BLaER1 (cell line): ENCODE measurements at regions not wholly inside any gene's neighbourhood (a gene's known extent, or its start where the extent isn't known, plus 50 kb on each side); places are given as distances from the start of the nearest gene placed in this dataset.

Experiments
- H3K27ac ChIP-seq: shearing (Covaris generic); formaldehyde crosslinking; 2 replicates; pipeline ENCODE4 v1.8.1; 2022
- H3K27me3 ChIP-seq: shearing (Covaris generic); formaldehyde crosslinking; 2 replicates; pipeline ENCODE4 v1.8.1; 2022
- H3K36me3 ChIP-seq: shearing (Covaris generic); formaldehyde crosslinking; 2 replicates; pipeline ENCODE4 v1.8.1; 2022
- H3K4me1 ChIP-seq: shearing (Covaris generic); formaldehyde crosslinking; 2 replicates; pipeline ENCODE4 v1.8.1; 2022
- H3K4me2 ChIP-seq: shearing (Covaris generic); formaldehyde crosslinking; 2 replicates; pipeline ENCODE4 v1.8.1; 2022
- H3K4me3 ChIP-seq: shearing (Covaris generic); formaldehyde crosslinking; 2 replicates; pipeline ENCODE4 v1.8.1; 2022
- H3K9ac ChIP-seq: shearing (Covaris generic); formaldehyde crosslinking; 2 replicates; pipeline ENCODE4 v1.8.1; 2022
- H3K9me3 ChIP-seq: shearing (Covaris generic); formaldehyde crosslinking; 2 replicates; pipeline ENCODE4 v1.8.1; 2022
- H4K20me1 ChIP-seq: shearing (Covaris generic); formaldehyde crosslinking; 2 replicates; pipeline ENCODE4 v1.8.1; 2022
- Cebpa-rat ChIP-seq: shearing (Covaris generic); IDR thresholded peaks from 2 replicates; pipeline ENCODE4 v1.8.1; 2022

DNA sequence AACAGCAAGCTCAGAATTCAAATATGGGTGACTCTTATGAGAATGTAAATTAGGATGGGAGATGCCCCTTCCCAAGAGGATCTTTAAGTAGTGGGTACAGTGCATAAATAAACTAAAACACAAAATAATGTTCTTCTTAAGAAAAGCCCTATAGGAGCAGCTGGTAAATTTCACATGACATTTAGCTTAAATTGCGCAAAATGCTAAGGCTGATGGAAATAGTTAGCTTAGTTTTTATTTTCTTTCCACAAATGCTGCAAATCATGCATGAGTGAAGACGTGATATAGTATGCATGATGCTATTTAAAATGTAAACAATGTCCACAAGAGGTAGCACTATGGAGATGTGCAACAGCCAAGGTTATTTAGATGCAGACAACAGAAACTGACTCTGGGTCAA is 328.1 kb downstream of the ATP23 start:
- H3K4me1 ChIP-seq = no peaks in the 10 kb centered on the region
- no peak overlapping the region for H3K4me2 ChIP-seq
- H3K36me3 ChIP-seq = no peaks in the 10 kb centered on the region
- 0 out of 2 replicates have a peak, but pooled peaks cover 3% of the 10 kb centered on the region for H3K9me3 ChIP-seq
- no peak overlapping the region for H3K4me3 ChIP-seq
- H3K9ac ChIP-seq = no peak overlapping the region
- no peaks in the 10 kb centered on the region for H4K20me1 ChIP-seq
- TF ChIP-seq Cebpa-rat = no peak
- no peaks in the 10 kb centered on the region for H3K27me3 ChIP-seq
- no peak overlapping the region for H3K27ac ChIP-seq

DNA sequence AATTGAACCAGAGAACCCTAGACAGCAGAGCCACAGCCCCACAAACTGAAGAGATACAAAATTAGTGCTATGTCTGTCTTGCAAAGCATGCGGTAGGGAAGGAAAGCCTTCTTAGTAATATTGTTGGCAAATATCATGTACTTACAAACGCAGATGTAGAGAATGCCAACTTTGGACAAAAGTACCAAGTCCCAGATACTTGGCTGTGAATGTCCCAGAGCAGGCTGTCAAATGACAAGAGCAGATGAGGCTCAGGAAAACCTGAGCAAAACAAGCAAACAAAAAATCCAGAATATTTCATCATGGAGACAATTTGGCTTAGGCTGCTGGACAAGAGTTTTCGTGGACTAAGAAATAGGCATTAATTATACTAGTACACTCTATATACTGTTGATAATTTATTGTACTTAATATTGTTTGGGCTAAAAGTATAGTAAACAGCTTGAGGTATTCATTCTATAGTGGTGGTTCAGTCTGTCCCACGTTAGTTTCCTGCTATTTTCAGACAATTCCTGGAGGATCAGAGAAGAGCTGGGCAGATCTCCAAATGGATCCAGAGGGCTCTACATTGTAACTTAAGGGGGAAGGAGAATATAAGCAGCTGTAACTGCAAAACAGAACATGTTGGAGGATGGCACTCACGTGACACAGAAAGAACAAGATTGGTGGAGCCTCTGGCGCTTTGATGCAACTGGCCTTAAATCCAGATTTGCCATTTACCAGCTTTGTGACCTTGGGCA is 329.8 kb downstream of the ATP23 start:
- no peak overlapping the region for H3K9ac ChIP-seq
- no peaks in the 10 kb centered on the region for H3K36me3 ChIP-seq
- H3K4me3 ChIP-seq = no peak overlapping the region
- no peaks in the 10 kb centered on the region for H4K20me1 ChIP-seq
- H3K4me2 ChIP-seq = no peak overlapping the region
- H3K27ac ChIP-seq = no peak overlapping the region
- H3K9me3 ChIP-seq = peaks cover 5% of the 10 kb centered on the region; the same call in 1 of the 2 replicates
- TF ChIP-seq Cebpa-rat = no peak
- no peaks in the 10 kb centered on the region for H3K4me1 ChIP-seq
- no peaks in the 10 kb centered on the region for H3K27me3 ChIP-seq

DNA sequence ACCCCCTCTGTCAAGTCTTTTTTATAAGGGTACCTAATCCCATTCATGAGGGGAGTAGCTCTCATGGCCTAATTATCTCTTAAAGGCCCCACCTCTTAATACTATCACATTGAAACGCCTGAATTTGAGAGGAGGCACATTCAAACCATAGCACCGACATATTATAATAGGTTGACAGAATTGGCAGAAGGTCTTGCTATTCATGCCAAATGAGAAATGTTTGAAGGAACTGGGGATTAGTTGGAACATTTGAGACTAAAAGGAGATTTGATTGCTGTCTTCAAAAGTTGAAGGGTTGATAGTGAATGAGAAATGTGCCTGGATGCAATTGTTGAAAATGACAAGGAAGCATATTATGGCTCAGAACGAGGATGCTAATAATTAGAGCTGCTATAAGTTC is 331.1 kb downstream of the ATP23 start:
- Histone ChIP-seq H3K9ac (no peak overlapping the region), H3K27ac (no peak overlapping the region), H3K4me2 (no peak overlapping the region), H3K36me3 (no peaks in the 10 kb centered on the region), H3K4me1 (no peaks in the 10 kb centered on the region), H3K4me3 (no peak overlapping the region), H3K27me3 (no peaks in the 10 kb centered on the region), H4K20me1 (no peaks in the 10 kb centered on the region), H3K9me3 (peaks cover 16% of the 10 kb centered on the region)
- TF ChIP-seq Cebpa-rat = no peak

DNA sequence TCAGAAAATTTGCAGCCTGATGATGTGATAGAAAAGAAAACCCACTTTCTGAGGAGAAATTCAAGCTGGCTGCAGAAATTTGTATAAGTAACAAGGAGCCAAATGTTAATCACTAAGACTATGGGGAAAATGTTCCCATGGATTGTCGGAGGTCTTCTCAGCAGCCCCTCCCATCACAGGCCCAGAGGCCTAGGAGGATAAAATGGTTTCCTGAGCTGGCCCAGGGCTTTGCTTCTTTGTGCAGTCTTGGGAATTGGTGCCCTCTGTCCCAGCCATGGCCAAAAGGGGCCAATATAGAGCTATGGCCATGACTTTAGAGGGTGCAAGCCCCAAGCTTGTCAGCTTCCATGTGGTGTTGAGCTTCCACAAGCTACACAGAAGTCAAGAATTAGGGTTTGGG is 335.9 kb downstream of the ATP23 start:
- Histone ChIP-seq H3K4me2 (no peak overlapping the region), H3K4me3 (no peak overlapping the region; the same call in 1 of the 2 replicates)
- TF ChIP-seq Cebpa-rat = no peak

DNA sequence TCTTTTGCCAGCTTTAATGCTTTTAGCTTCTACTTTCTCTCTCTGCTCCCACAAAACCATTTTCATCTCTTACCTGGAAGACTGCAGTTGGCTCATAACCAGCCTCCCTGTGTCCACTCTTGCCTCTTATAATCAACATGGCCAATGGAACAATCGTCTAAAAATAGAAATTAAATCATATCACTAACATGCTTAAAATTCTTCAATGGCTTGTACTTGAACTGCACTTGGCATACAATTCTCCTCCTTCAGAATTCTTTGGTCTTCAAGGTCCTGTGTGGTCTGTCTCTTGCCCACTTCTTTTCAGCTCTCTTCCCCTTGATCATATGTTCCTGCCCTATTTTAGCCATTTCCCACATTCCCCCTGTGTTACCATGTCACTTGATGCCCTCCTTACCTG is 342.2 kb downstream of the ATP23 start:
- Histone ChIP-seq H3K4me3 (no peak overlapping the region), H3K4me2 (no peak overlapping the region), H3K9ac (no peak overlapping the region), H3K36me3 (no peaks in the 10 kb centered on the region), H4K20me1 (no peaks in the 10 kb centered on the region), H3K9me3 (peaks cover 16% of the 10 kb centered on the region), H3K4me1 (no peaks in the 10 kb centered on the region), H3K27me3 (no peaks in the 10 kb centered on the region), H3K27ac (no peak overlapping the region)
- no peak for TF ChIP-seq Cebpa-rat

More for the DNA sequence above, 335.9 kb downstream of the ATP23 start:
- Histone ChIP-seq H3K36me3 (no peaks in the 10 kb centered on the region), H3K4me1 (no peaks in the 10 kb centered on the region), H4K20me1 (no peaks in the 10 kb centered on the region), H3K9me3 (peaks cover 43% of the 10 kb centered on the region), H3K27me3 (no peaks in the 10 kb centered on the region), H3K9ac (no peak overlapping the region), H3K27ac (no peak overlapping the region)

DNA sequence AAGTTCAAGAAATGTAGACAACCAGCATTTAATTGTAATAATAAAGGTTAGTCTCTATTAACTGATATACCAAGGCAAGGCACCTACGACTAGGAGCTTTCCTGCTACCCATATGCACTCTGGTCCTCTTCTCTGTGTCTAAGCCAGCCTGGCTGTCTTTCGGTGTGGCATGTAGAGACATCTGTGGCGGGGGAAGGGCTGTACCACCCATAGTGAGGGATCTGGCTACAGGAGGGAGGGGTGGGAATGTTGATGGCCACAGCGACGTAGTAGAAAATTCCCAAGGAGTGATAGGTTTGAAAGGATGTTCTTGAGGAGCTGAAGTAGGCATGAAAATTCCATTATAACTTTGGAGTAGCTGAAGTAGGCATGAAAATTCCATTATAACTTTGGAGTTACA is 344.2 kb downstream of the ATP23 start:
- Histone ChIP-seq H4K20me1 (no peaks in the 10 kb centered on the region), H3K27ac (no peak overlapping the region), H3K4me1 (no peaks in the 10 kb centered on the region)

DNA sequence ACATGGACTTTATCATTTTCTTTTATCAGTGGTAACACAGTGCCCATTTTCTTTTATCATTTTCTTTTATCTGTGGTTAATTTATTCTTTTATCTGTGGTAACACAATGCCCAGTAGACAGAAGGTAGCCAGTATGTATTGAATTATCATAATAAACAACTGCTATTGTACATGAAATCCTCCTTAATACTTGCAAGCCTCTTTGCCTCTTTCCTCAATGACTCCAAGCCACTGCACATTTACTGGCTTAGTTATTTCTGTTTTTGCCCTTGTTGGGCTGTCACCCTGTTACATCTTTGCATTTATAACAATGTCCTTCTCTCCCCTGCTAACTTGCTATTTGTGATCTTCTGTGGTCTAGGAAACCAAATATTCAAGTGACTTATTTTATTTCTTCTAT is 345.0 kb downstream of the ATP23 start:
- Histone ChIP-seq H3K4me3 (no peak overlapping the region), H3K4me2 (no peak overlapping the region), H3K9me3 (peaks cover 3% of the 10 kb centered on the region; the same call in 1 of the 2 replicates), H3K4me1 (no peaks in the 10 kb centered on the region), H3K9ac (no peak overlapping the region), H3K36me3 (no peaks in the 10 kb centered on the region), H3K27ac (no peak overlapping the region), H4K20me1 (no peaks in the 10 kb centered on the region), H3K27me3 (no peaks in the 10 kb centered on the region)
- no peak for TF ChIP-seq Cebpa-rat

More for the DNA sequence above, 344.2 kb downstream of the ATP23 start:
- no peak overlapping the region for H3K4me2 ChIP-seq
- no peak overlapping the region for H3K9ac ChIP-seq
- no peak for TF ChIP-seq Cebpa-rat
- no peaks in the 10 kb centered on the region for H3K27me3 ChIP-seq
- no peaks in the 10 kb centered on the region for H3K36me3 ChIP-seq
- H3K9me3 ChIP-seq = peaks cover 11% of the 10 kb centered on the region; the same call in 1 of the 2 replicates
- H3K4me3 ChIP-seq = no peak overlapping the region

DNA sequence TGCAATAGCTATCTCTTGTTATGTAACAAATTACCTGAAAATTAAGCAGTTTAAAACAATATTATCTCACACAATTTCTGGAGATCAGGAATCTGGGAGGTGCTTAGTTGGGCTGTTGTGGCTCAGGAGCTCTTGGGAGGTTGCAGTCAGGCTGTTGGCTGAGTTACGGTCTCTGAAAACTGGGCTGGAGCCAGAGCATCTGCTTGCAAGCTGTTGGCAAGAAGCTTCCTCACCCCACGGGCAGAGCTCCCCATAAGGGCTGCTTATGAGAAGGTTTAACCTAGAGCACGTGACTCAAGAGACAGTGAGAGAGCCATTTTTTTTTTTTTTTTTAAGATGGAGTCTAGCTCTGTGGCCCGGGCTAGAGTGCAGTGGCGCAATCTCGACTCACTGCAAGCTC is 346.8 kb downstream of the ATP23 start:
- Histone ChIP-seq H3K4me2 (no peak overlapping the region), H3K27me3 (no peaks in the 10 kb centered on the region), H3K27ac (no peak overlapping the region), H3K4me3 (no peak overlapping the region), H3K36me3 (no peaks in the 10 kb centered on the region), H3K9ac (no peak overlapping the region), H4K20me1 (no peaks in the 10 kb centered on the region), H3K9me3 (no peaks in the 10 kb centered on the region), H3K4me1 (no peaks in the 10 kb centered on the region)
- TF ChIP-seq Cebpa-rat = no peak

DNA sequence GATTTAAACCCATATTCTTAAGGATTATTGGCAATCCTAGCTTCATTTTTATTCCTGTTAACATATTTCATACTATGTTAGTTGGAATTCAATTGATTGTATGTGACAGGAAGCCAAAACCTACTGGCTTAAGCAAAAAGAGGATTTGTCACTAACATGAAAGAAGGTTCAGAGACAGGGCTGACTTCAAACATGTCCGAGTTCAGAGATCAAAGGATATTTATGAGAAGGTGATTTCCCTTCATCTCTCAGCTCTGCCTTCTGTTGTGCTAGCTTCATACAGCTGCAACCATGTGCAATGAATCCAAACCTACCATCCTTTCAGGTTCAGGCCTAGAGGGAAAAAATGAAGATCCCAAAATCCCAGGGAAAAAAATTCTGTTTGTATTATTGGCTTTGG is 349.7 kb downstream of the ATP23 start:
- no peak for TF ChIP-seq Cebpa-rat
- Histone ChIP-seq H4K20me1 (no peaks in the 10 kb centered on the region), H3K9me3 (no peaks in the 10 kb centered on the region), H3K4me2 (no peak overlapping the region), H3K36me3 (no peaks in the 10 kb centered on the region), H3K4me1 (no peaks in the 10 kb centered on the region), H3K9ac (no peak overlapping the region), H3K4me3 (no peak overlapping the region), H3K27ac (no peak overlapping the region), H3K27me3 (no peaks in the 10 kb centered on the region)

DNA sequence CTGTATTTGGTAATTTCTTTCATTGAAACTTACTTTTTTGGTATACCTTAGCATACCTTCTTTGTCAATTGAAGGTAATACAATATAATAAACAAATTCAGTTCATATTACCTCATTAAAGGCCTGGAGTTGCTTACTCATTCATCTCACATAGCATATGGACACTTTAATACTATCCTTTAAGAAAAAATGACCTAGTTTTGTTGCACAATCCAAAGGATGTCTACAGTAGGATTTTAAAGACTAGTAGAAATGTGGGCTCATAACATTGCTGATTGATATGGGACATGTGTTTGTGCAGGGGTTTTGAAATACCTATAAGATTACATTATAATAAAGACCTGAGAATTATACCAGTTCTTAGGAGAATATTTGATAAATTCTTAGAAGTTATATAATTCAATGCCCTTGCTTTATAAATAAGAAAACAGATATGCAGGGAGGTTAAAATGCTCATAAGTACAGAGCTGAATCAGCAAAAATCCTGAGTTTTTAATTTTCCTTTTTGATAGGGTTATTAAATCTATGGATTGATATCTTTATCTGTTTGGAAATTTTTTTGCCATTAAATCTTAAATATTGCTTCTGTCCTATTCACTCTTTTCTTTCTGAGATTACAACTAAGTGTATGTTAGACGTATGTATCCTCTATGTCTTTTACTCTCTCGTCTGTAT is 352.1 kb downstream of the ATP23 start:
- Histone ChIP-seq H3K4me3 (no peak overlapping the region), H3K36me3 (no peaks in the 10 kb centered on the region), H3K9ac (no peak overlapping the region), H4K20me1 (no peaks in the 10 kb centered on the region), H3K27ac (no peak overlapping the region), H3K4me2 (no peak overlapping the region), H3K27me3 (no peaks in the 10 kb centered on the region), H3K4me1 (no peaks in the 10 kb centered on the region), H3K9me3 (no peaks in the 10 kb centered on the region)
- TF ChIP-seq Cebpa-rat = no peak; the same call in 1 of the 2 replicates
